Activated CD8-positive, alpha-beta T cell treated with anti-CD3 and anti-CD28 coated beads for 36 hours (primary cell): ENCODE measurements at regions not wholly inside any gene's neighbourhood (a gene's known extent, or its start where the extent isn't known, plus 50 kb on each side); places are given as distances from the start of the nearest gene placed in this dataset.
"Not testable (repeated sequence)": the region's sequence is repeated elsewhere in the genome, so short reads cannot be mapped to it uniquely, and the experiment has no call there.

ENCODE experiments used
- ATAC-seq: fragments of 200-7000 bp; cut with Tn5 transposase; one replicate; pipeline ENCODE4 v1.10.0; 2021; ENCODE audit warnings: mild to moderate bottlenecking, moderate library complexity
- CTCF ChIA-PET: fragments of 350-600 bp; sonication (Branson Sonifier 250); formaldehyde crosslinking; loops from one replicate; lab custom pipeline; 2021; ENCODE audit warnings: antibody characterized with exemption; lab: Charles Lee
- POLR2A ChIA-PET: fragments of 350-600 bp; sonication (Branson Sonifier 250); formaldehyde crosslinking; loops from one replicate; lab custom pipeline; 2021; ENCODE audit warnings: antibody characterized with exemption; lab: Charles Lee
- DNase-seq: peaks from one replicate; pipeline ENCODE4 v3.0.0-alpha.2; 2020
- H3K27ac Mint-ChIP-seq: one replicate; pipeline ENCODE4 v1.8.0; 2021; ENCODE audit warnings: mild to moderate bottlenecking, mixed read lengths
- H3K27me3 Mint-ChIP-seq: one replicate; pipeline ENCODE4 v1.8.0; 2021; ENCODE audit warnings: mixed read lengths
- H3K36me3 Mint-ChIP-seq: one replicate; pipeline ENCODE4 v1.8.0; 2021; ENCODE audit warnings: low read depth, mixed read lengths
- H3K4me1 Mint-ChIP-seq: one replicate; pipeline ENCODE4 v1.8.0; 2021; ENCODE audit warnings: low read depth, mixed read lengths
- H3K4me3 Mint-ChIP-seq: one replicate; pipeline ENCODE4 v1.8.0; 2021; ENCODE audit warnings: mild to moderate bottlenecking, moderate library complexity, mixed read lengths
- H3K9me3 Mint-ChIP-seq: one replicate; pipeline ENCODE4 v1.8.0; 2021; ENCODE audit warnings: mixed read lengths
- intact Hi-C: fragments of 100-400 bp; cut with micrococcal nuclease; formaldehyde crosslinking; loops from one replicate; pipeline ENCODE4 v1.10.0; 2022
- TF ChIP-seq, protein P1 (sequence below): fragments of 200-600 bp; IDR thresholded peaks from one replicate; pipeline ENCODE4 v1.8.0; 2022; ENCODE audit warnings: antibody characterized with exemption, mild to moderate bottlenecking

DNA sequence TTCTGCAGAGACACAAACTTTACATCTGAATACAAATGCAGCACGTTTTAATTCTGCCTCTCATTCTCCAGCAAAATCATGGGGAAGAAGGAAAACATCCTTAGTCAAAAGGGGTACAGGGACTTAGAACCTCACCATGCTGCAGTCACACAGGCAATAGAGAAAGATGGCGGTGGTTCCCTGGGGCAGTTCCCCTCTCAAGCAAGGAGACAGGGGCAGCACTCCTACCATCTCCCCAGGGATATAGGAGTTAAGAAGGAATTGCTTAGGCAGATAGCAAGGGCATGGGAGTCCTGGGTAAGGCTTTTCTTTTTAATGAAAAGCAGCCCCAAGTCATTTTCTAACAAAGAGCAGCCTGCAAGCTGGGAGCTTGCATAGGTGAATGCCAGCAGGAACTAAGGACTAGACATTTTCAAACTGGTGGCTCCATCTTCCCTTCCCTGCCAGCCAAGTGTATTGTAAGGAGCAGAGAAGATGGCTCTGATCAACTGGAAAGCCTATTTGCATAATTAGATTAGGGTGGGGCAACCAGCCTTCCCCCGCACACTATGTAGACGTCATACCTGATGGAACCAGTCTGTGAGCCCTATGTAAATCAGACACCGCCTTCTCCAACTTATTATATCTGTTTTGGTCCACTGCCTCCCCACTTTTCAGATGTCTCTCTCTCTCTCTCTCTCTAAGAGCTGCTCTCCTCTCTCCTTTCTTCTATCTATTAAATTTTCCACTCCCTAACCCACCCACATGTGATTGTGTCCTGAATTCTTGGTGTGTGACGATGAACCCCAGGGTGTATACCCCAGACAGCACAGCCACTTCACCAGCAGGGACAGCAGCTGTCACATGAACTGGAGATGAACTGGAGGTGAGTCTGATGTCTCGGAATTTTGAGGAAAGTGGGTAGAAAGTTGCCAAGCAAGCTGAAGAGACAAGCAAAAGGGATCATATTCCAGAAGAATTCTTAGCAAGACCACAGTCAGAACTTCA, 514.5 kb downstream of the IRS2 start:
- Mint-ChIP-seq H3K9me3 (no peaks in the 10 kb centered on the region), H3K27me3 (no peaks in the 10 kb centered on the region), H3K4me1 (no peaks in the 10 kb centered on the region), H3K4me3 (no peak overlapping the region), H3K36me3 (no peaks in the 10 kb centered on the region), H3K27ac (no peak overlapping the region)
- DNase-seq (no peak), ATAC-seq (no peak)
- intact Hi-C loops, result no loop called here
- CTCF ChIA-PET, result no interaction called here
- POLR2A ChIA-PET, result interaction anchor here (0.6 kb wide), 1 partner anchor 84 kb away, joined by 4 read pairs; no protein-coding TSS in a partner anchor
- TF ChIP-seq, protein P1, sequence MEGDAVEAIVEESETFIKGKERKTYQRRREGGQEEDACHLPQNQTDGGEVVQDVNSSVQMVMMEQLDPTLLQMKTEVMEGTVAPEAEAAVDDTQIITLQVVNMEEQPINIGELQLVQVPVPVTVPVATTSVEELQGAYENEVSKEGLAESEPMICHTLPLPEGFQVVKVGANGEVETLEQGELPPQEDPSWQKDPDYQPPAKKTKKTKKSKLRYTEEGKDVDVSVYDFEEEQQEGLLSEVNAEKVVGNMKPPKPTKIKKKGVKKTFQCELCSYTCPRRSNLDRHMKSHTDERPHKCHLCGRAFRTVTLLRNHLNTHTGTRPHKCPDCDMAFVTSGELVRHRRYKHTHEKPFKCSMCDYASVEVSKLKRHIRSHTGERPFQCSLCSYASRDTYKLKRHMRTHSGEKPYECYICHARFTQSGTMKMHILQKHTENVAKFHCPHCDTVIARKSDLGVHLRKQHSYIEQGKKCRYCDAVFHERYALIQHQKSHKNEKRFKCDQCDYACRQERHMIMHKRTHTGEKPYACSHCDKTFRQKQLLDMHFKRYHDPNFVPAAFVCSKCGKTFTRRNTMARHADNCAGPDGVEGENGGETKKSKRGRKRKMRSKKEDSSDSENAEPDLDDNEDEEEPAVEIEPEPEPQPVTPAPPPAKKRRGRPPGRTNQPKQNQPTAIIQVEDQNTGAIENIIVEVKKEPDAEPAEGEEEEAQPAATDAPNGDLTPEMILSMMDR, result no peak

DNA sequence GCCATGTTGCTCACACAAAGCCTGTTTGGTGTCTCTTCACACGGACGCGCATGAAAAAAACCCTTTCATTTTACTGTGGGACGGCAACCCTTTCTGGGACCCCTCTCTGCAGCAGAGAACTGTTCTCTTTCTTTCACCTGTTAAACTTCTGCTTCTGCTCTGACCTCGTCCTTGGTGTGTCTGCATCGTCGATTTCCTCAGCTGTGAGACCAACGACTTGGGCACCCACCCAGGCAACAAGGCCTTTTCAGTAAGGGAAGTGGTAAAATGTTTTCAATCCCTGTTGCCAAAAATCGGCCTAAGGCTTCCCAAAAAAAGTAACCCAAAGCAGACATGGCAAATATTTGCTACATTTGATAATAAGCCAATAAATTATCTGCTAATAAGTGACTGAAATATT, 515.3 kb downstream of the IRS2 start:
- ChIA-PET CTCF (no interaction called here), POLR2A (no interaction called here)
- Mint-ChIP-seq H3K4me3 (no peak overlapping the region), H3K9me3 (no peaks in the 10 kb centered on the region), H3K27me3 (no peaks in the 10 kb centered on the region), H3K36me3 (no peaks in the 10 kb centered on the region), H3K4me1 (no peaks in the 10 kb centered on the region), H3K27ac (no peak overlapping the region)
- ATAC-seq (no peak), DNase-seq (no peak)
- TF ChIP-seq, protein P1, result no peak
- intact Hi-C loops, result no loop called here

DNA sequence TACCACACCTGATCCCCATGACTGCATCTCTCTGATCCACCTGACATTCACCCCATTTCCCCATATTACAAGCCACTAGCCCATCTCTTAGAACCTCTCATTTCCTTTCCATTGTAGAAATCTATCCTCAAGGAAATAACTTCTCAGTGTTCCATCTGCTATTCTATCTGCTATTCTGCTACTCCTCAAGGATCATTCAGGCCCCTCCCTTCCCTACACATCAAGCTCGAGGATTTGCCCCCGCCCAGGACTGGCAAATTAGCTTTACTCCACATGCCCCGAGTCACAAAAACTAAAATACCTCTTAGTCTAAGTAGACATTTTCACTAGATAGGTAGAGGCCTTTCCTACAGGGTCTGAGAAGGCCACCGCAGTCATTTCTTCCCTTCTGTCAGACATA, 517.0 kb downstream of the IRS2 start:
- H3K4me3 Mint-ChIP-seq, H3K9me3 Mint-ChIP-seq, CTCF ChIA-PET, H3K36me3 Mint-ChIP-seq, ATAC-seq, H3K4me1 Mint-ChIP-seq, intact Hi-C loops, H3K27ac Mint-ChIP-seq, POLR2A ChIA-PET, H3K27me3 Mint-ChIP-seq, DNase-seq: not testable (repeated sequence)

DNA sequence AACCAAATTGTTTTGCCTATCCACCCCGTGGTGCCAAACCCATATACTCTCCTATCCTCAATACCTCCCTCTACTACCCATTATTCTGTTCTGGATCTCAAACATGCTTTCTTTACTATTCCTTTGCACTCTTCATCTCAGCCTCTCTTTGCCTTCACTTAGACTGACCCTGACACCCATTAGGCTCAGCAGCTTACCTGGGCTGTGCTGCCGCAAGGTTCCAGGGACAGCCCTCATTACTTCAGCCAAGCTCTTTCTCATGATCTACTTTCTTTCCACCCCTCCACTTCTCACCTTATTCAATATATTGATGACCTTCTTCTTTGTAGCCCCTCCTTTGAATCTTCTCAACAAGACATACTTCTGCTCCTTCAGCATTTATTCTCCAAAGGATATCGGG, 517.9 kb downstream of the IRS2 start:
- DNase-seq, POLR2A ChIA-PET, ATAC-seq, H3K36me3 Mint-ChIP-seq, H3K4me3 Mint-ChIP-seq, H3K9me3 Mint-ChIP-seq, CTCF ChIA-PET, intact Hi-C loops, H3K27me3 Mint-ChIP-seq, H3K4me1 Mint-ChIP-seq, H3K27ac Mint-ChIP-seq: not testable (repeated sequence)

DNA sequence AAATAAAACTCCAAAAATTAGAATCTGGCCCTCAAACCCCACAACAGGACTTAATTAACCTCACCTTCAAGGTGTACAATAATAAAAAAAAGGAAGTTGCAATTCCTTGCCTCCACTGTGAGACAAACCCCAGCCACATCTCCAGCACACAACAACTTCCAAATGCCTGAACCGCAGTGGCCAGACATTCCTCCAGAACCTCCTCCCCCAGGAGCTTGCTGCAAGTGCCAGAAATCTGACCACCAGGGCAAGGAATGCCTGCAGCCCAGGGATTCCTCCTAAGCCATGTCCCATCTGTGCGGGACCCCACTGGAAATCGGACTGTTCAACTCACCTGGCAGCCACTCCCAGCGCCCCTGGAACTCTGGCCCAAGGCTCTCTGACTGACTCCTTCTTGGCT, 519.0 kb downstream of the IRS2 start:
- POLR2A ChIA-PET, ATAC-seq, H3K4me3 Mint-ChIP-seq, CTCF ChIA-PET, H3K4me1 Mint-ChIP-seq, H3K36me3 Mint-ChIP-seq, H3K27me3 Mint-ChIP-seq, DNase-seq, H3K9me3 Mint-ChIP-seq, intact Hi-C loops, H3K27ac Mint-ChIP-seq: not testable (repeated sequence)

DNA sequence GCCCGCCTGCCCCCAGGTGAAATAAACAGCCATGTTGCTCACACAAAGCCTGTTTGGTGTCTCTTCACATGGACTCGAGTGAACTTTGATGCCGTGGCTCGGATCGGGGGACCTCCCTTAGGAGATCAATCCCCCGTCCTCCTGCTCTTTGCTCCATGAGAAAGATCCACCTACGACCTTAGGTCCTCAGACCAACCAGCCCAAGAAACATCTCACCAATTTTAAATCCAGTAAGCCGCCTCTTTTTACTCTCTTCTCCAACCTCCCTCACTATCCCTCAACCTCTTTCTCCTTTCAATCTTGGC, 521.0 kb downstream of the IRS2 start:
- H3K27me3 Mint-ChIP-seq, POLR2A ChIA-PET: not testable (repeated sequence)

DNA sequence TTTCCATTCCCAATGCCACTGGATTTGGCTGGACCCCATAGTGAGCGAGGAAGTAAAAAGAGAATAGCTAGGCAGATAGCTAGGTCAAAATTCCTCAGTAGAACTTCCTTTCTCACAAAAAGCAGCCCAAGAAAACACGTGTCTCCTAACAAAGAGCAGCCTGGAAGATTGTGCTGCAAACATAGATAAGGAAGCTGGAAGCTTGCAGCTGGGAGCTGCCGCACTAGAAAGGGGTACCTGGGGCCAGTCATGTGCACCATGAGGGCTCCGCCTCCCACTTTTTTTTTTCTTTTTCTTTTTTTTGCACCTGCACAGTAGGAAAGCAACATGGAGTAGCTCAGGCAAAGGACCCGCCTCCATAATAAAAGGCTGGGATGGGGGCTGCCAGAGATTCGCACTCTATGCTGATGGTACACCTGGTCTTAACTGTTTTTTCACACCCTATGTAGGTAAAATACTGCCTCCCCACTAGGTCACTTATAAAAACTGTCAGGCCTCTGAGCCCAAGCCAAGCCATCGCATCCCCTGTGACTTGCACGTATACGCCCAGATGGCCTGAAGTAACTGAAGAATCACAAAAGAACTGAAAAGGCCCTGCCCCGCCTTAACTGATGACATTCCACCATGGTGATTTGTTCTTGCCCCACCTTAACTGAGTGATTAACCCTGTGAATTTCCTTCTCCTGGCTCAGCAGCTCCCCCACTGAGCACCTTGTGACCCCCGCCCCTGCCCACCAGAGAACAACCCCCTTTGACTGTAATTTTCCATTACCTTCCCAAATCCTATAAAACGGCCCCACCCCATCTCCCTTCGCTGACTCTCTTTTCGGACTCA, 521.6 kb downstream of the IRS2 start:
- H3K27me3 Mint-ChIP-seq, H3K4me1 Mint-ChIP-seq, DNase-seq, H3K9me3 Mint-ChIP-seq, H3K4me3 Mint-ChIP-seq, CTCF ChIA-PET, ATAC-seq, H3K27ac Mint-ChIP-seq, POLR2A ChIA-PET, intact Hi-C loops, H3K36me3 Mint-ChIP-seq: not testable (repeated sequence)

More for the DNA sequence above, 521.0 kb downstream of the IRS2 start:
- H3K27ac Mint-ChIP-seq, ATAC-seq, CTCF ChIA-PET, DNase-seq, H3K4me1 Mint-ChIP-seq, intact Hi-C loops, H3K36me3 Mint-ChIP-seq, H3K9me3 Mint-ChIP-seq, H3K4me3 Mint-ChIP-seq: not testable (repeated sequence)

DNA sequence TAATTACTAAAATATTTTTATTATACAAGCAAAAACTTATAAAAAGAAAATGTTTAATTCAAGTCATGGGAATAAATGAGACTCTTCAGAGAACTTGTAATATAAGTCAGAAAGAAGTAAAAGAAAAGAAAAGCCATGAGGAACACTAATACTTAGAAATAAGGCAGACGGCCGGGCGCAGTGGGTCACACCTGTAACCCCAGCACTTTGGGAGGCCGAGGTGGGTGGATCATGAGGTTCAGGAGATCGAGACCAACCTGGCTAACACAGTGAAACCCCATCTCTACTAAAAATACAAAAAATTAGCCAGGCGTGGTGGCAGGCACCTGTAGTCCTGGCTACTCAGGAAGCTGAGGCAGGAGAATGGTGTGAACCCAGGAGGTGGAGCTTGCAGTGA, 528.6 kb downstream of the IRS2 start:
- ATAC-seq, intact Hi-C loops, H3K9me3 Mint-ChIP-seq, H3K4me1 Mint-ChIP-seq, POLR2A ChIA-PET, H3K36me3 Mint-ChIP-seq, H3K27me3 Mint-ChIP-seq, DNase-seq, H3K27ac Mint-ChIP-seq, CTCF ChIA-PET, H3K4me3 Mint-ChIP-seq: not testable (repeated sequence)
